IMR-90 (cell line): ENCODE measurements at regions not wholly inside any gene's neighbourhood (a gene's known extent, or its start where the extent isn't known, plus 50 kb on each side); places are given as distances from the start of the nearest gene placed in this dataset.

Experiments used
- CHD1 ChIP-seq: IDR thresholded peaks from 2 replicates; pipeline ENCODE4 v1.6.1; 2012; ENCODE audit warnings: low read depth, low read length, improper control_type of control experiment
- RAD21 ChIP-seq: IDR thresholded peaks from 2 replicates; pipeline ENCODE4 v1.6.1; 2012; ENCODE audit warnings: low read length, improper control_type of control experiment
- RFX5 ChIP-seq: IDR thresholded peaks from 2 replicates; pipeline ENCODE4 v1.8.0; 2012; ENCODE audit warnings: low read depth, mild to moderate bottlenecking, low read length, moderate library complexity
- USF2 ChIP-seq: fragments of 150-350 bp; IDR thresholded peaks from 2 replicates; pipeline ENCODE4 v1.6.1; 2017; ENCODE audit warnings: mild to moderate bottlenecking, antibody characterized with exemption, low read length, low read depth
- TF ChIP-seq, protein P1 (sequence below): conservative IDR thresholded peaks from 2 replicates; pipeline ENCODE4 v1.5.1; 2012; ENCODE audit warnings: mild to moderate bottlenecking, low read depth, low read length, improper control_type of control experiment

- TF ChIP-seq RAD21 (no peak), CHD1 (no peak), USF2 (no peak), RFX5 (no peak)
- TF ChIP-seq, protein P1, sequence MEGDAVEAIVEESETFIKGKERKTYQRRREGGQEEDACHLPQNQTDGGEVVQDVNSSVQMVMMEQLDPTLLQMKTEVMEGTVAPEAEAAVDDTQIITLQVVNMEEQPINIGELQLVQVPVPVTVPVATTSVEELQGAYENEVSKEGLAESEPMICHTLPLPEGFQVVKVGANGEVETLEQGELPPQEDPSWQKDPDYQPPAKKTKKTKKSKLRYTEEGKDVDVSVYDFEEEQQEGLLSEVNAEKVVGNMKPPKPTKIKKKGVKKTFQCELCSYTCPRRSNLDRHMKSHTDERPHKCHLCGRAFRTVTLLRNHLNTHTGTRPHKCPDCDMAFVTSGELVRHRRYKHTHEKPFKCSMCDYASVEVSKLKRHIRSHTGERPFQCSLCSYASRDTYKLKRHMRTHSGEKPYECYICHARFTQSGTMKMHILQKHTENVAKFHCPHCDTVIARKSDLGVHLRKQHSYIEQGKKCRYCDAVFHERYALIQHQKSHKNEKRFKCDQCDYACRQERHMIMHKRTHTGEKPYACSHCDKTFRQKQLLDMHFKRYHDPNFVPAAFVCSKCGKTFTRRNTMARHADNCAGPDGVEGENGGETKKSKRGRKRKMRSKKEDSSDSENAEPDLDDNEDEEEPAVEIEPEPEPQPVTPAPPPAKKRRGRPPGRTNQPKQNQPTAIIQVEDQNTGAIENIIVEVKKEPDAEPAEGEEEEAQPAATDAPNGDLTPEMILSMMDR: no peak
These were observed 507.1 kb downstream of the CENPC start for GRCh38 chr4:67038228-67038566.
